ENCODE measurements at regions not wholly inside any gene's neighbourhood (a gene's known extent, or its start where the extent isn't known, plus 50 kb on each side); places are given as distances from the start of the nearest gene placed in this dataset.

GRCh38 chr4:157572284-157572683, 351.8 kb downstream of the GRIA2 start:
- Mint-ChIP-seq H3K4me3 (ENCODE audit: low read depth, unreplicated experiment) (no peak overlapping the region), H3K27me3 (ENCODE audit: unreplicated experiment) (no peaks in the 10 kb centered on the region), H3K9me3 (ENCODE audit: low read depth, unreplicated experiment) (no peaks in the 10 kb centered on the region), H3K36me3 (ENCODE audit: insufficient read depth, unreplicated experiment) (no peaks in the 10 kb centered on the region), H3K4me1 (ENCODE audit: low read depth, unreplicated experiment) (no peaks in the 10 kb centered on the region), H3K27ac (ENCODE audit: unreplicated experiment) (no peak overlapping the region)
- BruUV-seq (replicated peaks): no TSS peak
- TF ChIP-seq, protein P1, sequence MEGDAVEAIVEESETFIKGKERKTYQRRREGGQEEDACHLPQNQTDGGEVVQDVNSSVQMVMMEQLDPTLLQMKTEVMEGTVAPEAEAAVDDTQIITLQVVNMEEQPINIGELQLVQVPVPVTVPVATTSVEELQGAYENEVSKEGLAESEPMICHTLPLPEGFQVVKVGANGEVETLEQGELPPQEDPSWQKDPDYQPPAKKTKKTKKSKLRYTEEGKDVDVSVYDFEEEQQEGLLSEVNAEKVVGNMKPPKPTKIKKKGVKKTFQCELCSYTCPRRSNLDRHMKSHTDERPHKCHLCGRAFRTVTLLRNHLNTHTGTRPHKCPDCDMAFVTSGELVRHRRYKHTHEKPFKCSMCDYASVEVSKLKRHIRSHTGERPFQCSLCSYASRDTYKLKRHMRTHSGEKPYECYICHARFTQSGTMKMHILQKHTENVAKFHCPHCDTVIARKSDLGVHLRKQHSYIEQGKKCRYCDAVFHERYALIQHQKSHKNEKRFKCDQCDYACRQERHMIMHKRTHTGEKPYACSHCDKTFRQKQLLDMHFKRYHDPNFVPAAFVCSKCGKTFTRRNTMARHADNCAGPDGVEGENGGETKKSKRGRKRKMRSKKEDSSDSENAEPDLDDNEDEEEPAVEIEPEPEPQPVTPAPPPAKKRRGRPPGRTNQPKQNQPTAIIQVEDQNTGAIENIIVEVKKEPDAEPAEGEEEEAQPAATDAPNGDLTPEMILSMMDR (IDR thresholded peaks at IDR 0.05; ENCODE audit: unreplicated experiment): no peak
- intact Hi-C loops (cut with micrococcal nuclease; ENCODE audit: unreplicated experiment): no loop called here
- CTCF ChIA-PET: no interaction called here
- no peak for DNase-seq

GRCh38 chr4:157564771-157565170, 344.2 kb downstream of the GRIA2 start:
- no peak overlapping the region for H3K4me3 Mint-ChIP-seq (ENCODE audit: low read depth, unreplicated experiment)
- DNase-seq: no peak
- H3K4me1 Mint-ChIP-seq (ENCODE audit: low read depth, unreplicated experiment): no peaks in the 10 kb centered on the region
- BruUV-seq (replicated peaks): no TSS peak
- no peaks in the 10 kb centered on the region for H3K36me3 Mint-ChIP-seq (ENCODE audit: insufficient read depth, unreplicated experiment)
- H3K9me3 Mint-ChIP-seq (ENCODE audit: low read depth, unreplicated experiment): no peaks in the 10 kb centered on the region
- H3K27ac Mint-ChIP-seq (ENCODE audit: unreplicated experiment): no peak overlapping the region
- TF ChIP-seq, protein P1 (IDR thresholded peaks at IDR 0.05; ENCODE audit: unreplicated experiment): no peak
- intact Hi-C loops (cut with micrococcal nuclease; ENCODE audit: unreplicated experiment): no loop called here
- H3K27me3 Mint-ChIP-seq (ENCODE audit: unreplicated experiment): no peaks in the 10 kb centered on the region
- CTCF ChIA-PET: no interaction called here

DNA sequence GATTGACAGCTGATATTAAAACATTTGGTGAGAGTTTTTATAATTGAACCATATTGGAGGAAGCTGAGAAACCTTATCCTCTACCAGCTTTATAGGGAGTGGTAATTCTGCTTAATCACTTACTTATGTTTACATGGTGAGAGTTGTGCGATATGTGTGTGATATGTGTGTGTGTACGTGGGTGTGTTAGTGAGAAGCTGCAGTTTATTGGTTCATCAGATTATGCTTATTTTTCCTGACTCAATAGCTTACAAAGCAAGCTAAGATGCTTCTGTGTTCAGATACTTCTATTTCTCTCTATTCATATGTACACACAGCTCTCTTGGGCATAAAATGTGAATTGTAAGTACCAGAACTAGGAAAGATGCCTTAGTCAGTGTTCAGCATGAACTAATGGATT, 343.7 kb downstream of the GRIA2 start:
- intact Hi-C loops (cut with micrococcal nuclease; ENCODE audit: unreplicated experiment): no loop called here
- Mint-ChIP-seq H3K27ac (ENCODE audit: unreplicated experiment) (no peak overlapping the region), H3K4me3 (ENCODE audit: low read depth, unreplicated experiment) (no peak overlapping the region), H3K36me3 (ENCODE audit: insufficient read depth, unreplicated experiment) (no peaks in the 10 kb centered on the region), H3K9me3 (ENCODE audit: low read depth, unreplicated experiment) (no peaks in the 10 kb centered on the region), H3K4me1 (ENCODE audit: low read depth, unreplicated experiment) (no peaks in the 10 kb centered on the region), H3K27me3 (ENCODE audit: unreplicated experiment) (no peaks in the 10 kb centered on the region)
- CTCF ChIA-PET: no interaction called here
- TF ChIP-seq, protein P1 (IDR thresholded peaks at IDR 0.05; ENCODE audit: unreplicated experiment): no peak
- no TSS peak for BruUV-seq (replicated peaks)
- DNase-seq: no peak

- Mint-ChIP-seq H3K9me3 (ENCODE audit: low read depth, unreplicated experiment) (no peaks in the 10 kb centered on the region), H3K4me3 (ENCODE audit: low read depth, unreplicated experiment) (no peak overlapping the region), H3K27me3 (ENCODE audit: unreplicated experiment) (no peaks in the 10 kb centered on the region), H3K27ac (ENCODE audit: unreplicated experiment) (no peak overlapping the region), H3K4me1 (ENCODE audit: low read depth, unreplicated experiment) (no peaks in the 10 kb centered on the region), H3K36me3 (ENCODE audit: insufficient read depth, unreplicated experiment) (no peaks in the 10 kb centered on the region)
- TF ChIP-seq, protein P1 (IDR thresholded peaks at IDR 0.05; ENCODE audit: unreplicated experiment): no peak
- CTCF ChIA-PET: no interaction called here
- intact Hi-C loops (cut with micrococcal nuclease; ENCODE audit: unreplicated experiment): no loop called here
- no TSS peak for BruUV-seq (replicated peaks)
- no peak for DNase-seq
These were observed 337.5 kb downstream of the GRIA2 start for GRCh38 chr4:157558016-157558415.

DNA sequence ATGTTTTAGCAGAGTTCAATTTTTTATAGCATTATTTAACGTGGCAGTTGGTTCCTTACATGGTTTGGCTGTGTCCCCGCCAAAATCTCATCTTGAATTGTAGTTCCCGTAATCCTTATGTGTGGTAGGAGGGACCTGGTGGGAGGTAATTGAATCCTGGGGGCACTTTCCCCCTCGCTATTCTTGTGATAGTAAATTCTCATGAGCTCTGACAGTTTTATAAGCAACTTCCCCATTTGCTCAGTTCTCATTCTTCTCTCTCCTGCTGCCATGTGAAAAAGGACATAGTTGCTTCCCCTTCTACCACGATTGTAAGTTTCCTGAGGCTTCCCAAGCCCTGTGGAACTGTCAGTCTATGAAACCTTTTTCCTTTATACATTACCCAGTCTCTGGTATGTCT, 329.5 kb downstream of the GRIA2 start:
- intact Hi-C loops (cut with micrococcal nuclease; ENCODE audit: unreplicated experiment): no loop called here
- H3K4me3 Mint-ChIP-seq (ENCODE audit: low read depth, unreplicated experiment): no peak overlapping the region
- CTCF ChIA-PET: no interaction called here
- no peaks in the 10 kb centered on the region for H3K4me1 Mint-ChIP-seq (ENCODE audit: low read depth, unreplicated experiment)
- no peak overlapping the region for H3K27ac Mint-ChIP-seq (ENCODE audit: unreplicated experiment)
- no peaks in the 10 kb centered on the region for H3K27me3 Mint-ChIP-seq (ENCODE audit: unreplicated experiment)
- no peak for DNase-seq
- TF ChIP-seq, protein P1 (IDR thresholded peaks at IDR 0.05; ENCODE audit: unreplicated experiment): no peak
- H3K9me3 Mint-ChIP-seq (ENCODE audit: low read depth, unreplicated experiment): no peaks in the 10 kb centered on the region
- no TSS peak for BruUV-seq (replicated peaks)
- no peaks in the 10 kb centered on the region for H3K36me3 Mint-ChIP-seq (ENCODE audit: insufficient read depth, unreplicated experiment)

Measured in Calu3 (cell line).